ENCODE measurements at regions not wholly inside any gene's neighbourhood (a gene's known extent, or its start where the extent isn't known, plus 50 kb on each side); places are given as distances from the start of the nearest gene placed in this dataset.

- DNase-seq, result no peak
Measured at GRCh38 chr21:29228306-29228705, 70.4 kb upstream of the BACH1 start.

- no peak for DNase-seq
Measured at GRCh38 chr21:29230551-29231261, 68.0 kb upstream of the BACH1 start.

- no peak for DNase-seq
Measured at GRCh38 chr21:29231756-29232529, 66.8 kb upstream of the BACH1 start.

DNA sequence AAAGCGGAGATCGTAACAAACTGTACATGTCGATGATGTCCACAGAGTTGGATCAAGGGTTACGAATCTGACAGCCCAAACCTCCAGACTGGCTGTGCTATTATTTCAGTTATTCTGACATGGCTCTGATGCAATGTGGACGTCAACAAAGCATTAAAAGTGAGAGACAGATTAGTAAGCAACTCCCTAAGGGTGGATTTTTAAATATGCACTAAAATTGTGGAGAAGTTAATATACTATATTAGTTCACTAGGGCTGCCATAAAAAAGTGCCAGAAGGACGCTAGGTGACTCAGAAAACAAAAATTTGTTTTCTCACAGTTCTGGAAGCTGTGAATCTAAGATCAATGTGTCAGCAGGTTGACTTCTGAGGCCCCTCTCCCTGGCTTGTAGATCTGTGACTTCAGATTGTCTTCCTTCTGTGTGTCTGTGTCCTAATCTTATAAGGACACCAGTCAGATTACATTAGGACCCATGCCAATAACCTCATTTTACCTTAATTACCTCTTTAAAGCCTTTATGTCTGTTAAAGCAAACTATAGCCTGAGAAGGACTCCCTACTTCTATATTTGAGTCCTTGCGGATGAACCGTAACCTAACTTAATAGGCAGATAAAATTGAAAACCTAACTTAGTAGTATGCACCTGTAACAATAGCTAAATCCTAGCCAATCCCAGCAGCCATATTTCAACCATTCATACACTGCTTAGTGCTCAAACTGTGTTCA, 66.0 kb upstream of the BACH1 start:
- peak; percentile 89 for DNase-seq

DNA sequence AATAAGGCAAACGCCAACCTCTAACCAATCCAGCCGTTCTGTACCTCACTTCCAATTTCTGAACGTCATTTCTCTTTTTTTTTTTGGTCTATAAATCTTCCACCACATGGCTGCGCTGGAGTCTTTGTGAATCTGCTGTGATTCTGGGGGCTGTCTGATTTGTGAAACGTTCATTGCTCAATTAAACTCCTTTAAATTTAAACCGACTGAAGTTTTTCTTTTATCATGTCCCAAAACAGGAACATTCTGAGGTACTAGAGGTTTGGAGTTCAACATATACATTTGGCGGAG, 65.5 kb upstream of the BACH1 start:
- peak; percentile 63 for DNase-seq

DNA sequence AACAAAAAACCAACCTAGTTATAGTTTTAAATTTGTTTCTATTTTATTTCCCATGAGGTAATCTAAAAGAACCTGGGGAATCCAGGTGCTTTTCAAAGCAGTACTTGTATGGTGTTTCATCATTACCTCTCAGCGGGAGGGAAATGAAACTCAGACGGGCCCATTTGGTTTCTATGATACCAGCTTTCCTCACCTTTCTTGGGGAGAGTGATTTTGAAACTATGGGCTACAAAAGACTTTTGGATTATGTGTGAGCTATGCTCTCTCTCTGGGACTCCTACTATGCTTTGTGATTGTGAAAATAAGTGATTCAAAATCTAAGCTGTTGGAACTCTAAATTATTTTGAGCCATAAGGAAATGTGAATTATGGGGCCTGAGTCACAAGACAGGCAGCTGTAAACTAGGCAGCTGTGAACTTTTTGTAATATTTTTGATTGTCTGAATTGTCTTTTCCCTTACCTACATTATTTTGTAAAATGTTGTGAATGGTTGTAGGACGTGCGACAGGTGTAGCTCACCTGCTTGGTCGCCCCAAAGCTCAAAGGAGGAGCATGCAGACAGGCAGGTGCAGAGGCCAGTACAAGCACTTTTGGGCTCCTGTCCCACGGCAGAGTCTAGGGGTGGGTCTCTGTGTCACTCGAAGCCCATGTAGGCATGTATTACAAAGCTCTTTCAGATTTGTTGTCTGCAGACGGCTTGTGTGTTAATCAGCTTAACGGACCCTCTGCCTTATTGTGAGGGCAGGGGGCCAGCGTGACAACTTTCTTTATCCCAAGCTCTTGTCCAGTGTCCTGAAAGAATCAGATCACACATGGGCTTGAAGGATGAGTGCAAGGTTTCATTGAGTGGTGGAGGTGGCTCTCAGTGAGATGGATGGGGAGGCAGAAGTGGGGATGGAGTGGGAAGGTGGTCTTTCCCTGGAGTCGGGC, 64.8 kb upstream of the BACH1 start:
- DNase-seq, result peak; percentile 34

DNA sequence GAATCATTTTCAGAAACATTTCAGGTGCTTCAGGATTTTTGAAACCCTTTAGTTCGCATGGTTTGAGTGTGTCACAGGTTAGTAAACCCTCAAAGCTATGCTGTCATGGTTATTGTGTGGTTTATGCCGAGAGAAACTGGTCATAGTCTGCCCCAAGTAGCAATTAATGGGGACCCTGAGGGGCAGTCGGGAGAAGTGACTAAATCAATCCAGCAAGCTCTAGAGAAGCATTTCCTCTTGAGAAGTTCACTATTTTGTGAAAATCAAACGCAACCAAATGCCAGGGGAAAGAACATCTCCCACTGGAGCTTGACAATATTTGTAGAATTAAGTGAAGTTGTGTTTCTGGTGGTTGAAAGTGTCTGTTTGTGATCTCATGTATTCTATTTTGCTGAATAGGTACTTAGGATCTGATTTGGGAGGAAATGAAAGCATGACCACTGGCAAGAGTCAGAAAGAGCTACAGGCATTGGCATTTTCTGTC, 63.0 kb upstream of the BACH1 start:
- no peak for DNase-seq

- DNase-seq, result no peak
Measured at GRCh38 chr21:29236201-29236600, 62.5 kb upstream of the BACH1 start.

DNA sequence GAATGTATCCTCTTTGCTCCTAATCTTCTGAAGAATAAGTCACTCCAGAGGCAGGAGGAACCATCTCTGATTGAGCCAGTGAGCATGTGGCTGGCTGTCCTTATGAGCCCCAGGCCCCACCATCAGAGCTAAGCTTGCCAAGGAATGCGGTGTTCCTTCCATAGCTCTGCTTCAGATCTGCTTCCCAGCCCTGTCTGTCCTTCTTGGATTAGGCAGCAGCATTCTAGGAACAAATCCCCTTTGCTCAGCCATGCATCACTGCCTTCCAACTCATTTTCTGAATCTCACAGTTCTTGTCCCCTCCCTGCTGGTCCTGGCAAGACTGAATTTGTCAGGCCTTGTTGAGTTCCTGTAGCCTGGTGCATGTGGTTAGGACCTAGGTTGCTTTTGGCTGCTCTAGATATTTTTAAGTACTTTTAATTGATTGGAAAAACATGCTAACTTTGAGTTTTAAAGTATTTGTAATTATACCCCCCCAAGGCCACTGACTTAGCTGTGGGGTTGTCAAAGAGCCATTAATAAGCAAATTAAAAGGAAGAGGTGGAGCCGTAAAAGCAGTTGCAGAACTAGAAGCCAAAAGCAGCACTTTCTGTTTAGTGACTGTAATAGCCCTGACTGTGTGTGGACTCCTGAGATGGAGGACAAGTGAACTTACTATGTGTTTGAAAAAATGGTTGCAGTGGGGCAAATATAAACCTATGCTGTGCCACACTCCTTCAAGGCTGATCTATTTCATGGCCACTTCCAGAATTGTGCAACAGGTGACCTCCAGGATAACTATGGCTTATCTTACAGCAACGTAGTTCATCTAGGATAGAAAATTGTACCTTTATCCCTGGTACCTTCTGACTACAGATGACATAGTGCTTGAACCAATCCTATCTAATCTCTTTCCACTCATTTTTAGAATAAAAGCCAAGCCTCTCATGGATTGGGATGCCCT, 61.3 kb upstream of the BACH1 start:
- peak; percentile 75 for DNase-seq

- DNase-seq, result peak; percentile 86
Measured at GRCh38 chr21:29238053-29238966, 60.4 kb upstream of the BACH1 start.

- DNase-seq, result peak; percentile 81
Measured at GRCh38 chr21:29238967-29239290, 59.8 kb upstream of the BACH1 start.

GRCh38 chr21:29240136-29240535, 58.6 kb upstream of the BACH1 start:
- DNase-seq, result no peak

DNA sequence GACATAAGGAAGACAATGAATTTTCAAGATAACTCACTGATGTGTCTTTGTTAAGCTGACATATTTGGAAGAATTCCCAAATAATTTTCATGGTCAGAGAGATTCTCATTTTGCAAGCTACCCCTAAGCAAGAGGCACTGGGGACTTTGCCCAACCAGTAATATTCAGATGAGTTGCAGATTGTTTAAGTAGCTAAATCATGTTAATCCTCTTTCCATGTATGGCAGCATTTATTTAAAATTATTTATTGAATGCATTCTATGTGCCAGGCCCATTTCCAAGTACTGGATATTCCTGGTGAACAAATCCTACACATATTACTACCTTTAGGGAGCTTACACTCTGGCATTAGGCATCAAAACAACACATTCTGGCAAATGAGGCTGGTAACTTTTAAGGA, 56.5 kb upstream of the BACH1 start:
- DNase-seq, result no peak

GRCh38 chr21:29243188-29243587, 55.5 kb upstream of the BACH1 start:
- DNase-seq, result no peak

DNA sequence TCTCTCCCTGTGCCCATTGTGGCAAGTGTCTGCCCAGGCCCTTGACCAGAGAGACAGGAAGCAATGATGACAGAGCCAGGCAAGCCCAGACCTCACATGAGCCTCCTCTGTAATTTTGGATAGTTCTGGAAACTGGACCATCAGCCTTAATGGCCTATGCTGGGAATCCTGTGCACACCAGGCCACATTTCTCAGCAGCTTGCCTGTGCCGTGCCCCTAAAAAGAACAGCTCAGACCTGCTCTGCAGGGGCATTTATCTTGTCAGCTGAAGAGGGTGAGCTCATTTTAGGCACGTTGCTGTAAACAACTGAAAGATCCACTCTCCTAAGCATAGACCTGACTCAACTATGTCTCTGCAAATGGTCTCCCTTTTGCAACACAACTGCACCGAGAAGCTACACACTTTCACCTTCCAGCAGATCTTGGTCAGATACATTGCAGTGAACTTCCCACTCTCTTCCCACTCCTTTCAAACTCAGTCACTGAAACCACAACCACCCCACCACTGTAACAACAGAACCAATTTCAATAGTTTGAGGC, 53.5 kb upstream of the BACH1 start:
- DNase-seq, result no peak

- DNase-seq, result no peak
Measured at GRCh38 chr21:29245863-29246262, 52.9 kb upstream of the BACH1 start.

DNA sequence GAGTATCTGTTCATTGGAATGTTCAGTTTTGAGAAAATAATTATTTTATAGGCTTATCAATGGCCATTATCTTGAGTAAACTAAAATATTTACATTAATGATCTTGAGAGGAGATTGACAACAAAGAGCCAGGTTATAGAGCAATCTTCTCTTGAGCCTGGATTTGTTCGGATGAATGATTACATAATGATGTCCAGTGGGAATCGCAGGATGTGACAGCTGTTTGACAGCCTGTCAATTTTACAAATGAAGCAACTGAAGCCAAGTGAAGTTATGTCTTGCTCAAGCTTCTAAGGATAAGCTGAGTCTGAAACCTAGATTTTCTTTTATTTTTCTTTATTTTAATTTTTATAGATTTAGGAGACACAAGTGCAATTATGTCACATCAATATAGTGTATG, 52.1 kb upstream of the BACH1 start:
- no peak for DNase-seq

- peak; percentile 31 for DNase-seq
Measured at GRCh38 chr21:29248124-29248523, 50.6 kb upstream of the BACH1 start.
